Kidney capillary endothelial cell (primary cell): ENCODE measurements at regions not wholly inside any gene's neighbourhood (a gene's known extent, or its start where the extent isn't known, plus 50 kb on each side); places are given as distances from the start of the nearest gene placed in this dataset.

Source experiments
- DNase-seq: peaks from one replicate; pipeline ENCODE4 v3.0.0-alpha.2; 2018; ENCODE audit warnings: low spot score

DNA sequence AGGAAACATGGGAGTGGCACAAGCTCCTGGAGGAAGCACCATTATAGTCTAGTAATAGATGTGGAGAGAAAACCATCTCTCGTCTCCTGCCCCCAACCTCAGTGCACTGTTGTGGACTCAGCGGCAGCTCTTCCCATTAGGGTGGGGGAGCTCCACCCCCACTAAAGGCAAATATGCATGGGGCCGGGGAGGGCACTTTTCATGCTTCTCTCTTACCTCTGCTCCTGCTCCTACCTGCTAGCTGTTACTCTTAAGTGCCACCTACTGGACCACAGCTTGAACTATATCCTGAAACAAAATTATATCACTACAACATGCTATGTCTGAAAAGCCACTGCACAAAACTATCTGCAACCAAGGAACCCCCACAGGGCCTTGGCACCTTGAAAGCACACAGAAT, 112.6 kb upstream of the DACH1 start:
- DNase-seq, result no peak

DNA sequence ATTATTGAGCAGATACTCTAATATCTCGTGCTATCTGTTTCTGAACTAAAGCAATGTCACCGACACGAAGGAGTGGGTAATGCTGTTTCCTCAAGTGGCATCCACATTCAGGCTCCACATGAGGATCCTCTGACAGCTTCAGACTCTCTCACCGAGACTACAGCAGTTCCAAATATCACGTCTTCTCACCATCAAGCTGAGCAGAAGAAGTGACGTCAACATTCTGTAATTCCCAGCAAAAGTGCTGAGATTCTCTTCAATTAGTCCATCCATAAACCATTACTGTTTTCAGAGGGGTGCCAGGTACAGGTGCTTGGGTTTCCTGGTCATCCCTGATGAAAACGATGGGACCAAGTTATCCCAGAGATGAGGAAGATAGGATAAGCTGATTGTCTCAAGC, 110.0 kb upstream of the DACH1 start:
- no peak for DNase-seq

DNA sequence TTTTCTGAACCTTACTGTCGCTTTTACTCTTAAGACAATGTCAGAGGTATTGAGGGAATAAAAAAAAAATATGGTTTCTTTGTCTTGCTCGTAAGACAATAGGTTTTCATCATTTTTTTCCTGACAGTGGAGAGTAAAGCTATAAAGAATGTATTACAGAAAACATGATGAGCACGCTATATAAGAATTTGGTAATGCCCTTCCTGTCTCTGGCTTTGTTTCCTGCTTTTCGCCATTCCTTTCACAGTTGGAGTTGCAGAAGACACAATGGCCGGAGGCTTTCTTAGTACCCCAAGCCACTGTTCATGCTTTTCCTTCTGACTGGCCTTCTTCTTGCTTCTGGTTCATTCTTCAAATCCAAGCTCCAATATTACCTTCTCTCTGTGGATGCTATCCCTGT, 101.0 kb upstream of the DACH1 start:
- peak; percentile 75 for DNase-seq

DNA sequence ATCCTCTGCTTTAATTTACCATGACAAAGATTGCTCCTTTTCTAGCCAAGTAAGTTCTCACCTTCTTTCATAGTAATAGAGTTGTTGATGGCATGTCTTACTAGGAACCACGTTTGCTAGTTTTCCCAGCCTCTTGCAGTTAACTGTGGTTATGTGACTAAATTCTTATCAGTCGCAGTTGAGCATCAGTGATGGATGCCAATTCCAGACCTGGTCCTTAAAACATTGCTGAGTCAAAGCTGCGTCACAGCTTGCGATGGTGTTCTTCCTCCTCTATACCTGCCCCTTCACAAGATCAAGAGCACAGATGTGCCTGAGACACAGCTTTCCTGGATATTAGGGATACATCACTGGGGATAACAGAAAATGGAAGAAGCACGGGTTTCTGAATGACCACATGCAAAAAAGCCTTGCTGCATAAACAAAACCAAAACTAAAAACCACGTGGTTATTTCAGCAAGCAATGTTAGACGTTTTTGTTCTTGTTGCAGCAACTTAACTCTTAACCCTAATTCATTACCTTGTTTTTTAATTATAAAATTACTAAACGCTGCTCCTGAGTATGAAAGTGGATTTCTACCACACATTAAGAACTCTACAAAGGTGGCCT, 97.6 kb upstream of the DACH1 start:
- DNase-seq, result no peak

DNA sequence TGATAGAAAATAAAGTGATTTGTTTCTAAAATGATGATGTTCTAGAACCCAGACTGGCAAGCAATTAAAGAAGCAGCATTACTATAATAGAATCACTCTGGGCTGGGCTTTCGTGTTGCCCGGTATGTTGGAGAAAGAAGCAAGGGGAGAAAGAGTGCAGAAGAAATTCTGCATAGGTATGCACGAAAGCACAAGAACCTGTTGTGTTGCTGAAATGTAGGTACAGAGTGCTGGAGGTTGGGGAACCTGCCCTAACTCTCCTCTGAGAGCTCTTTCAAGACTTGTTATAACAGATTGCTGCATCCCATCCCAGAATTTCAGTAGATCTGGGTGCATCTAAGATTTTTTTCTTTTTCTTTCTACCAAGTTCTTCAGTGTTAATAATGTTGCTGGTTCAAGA, 95.7 kb upstream of the DACH1 start:
- no peak for DNase-seq

DNA sequence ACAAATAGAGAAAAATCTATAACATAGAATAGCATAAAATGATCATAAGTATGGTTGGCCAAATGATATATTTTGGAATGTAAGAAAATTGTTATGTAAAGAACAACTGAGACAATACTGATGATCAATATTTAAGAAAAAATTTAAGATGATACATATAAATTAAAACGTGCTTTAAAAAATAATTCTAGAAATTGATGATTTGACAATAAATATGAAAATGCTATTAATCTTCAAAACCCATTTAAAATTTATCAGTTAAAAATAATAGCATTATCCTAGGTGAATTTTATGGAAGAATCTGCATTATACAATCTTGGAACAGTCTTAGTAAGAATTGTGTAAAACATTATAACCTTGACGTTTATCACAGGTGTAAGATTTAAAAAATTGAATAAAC, 95.1 kb upstream of the DACH1 start:
- no peak for DNase-seq

DNA sequence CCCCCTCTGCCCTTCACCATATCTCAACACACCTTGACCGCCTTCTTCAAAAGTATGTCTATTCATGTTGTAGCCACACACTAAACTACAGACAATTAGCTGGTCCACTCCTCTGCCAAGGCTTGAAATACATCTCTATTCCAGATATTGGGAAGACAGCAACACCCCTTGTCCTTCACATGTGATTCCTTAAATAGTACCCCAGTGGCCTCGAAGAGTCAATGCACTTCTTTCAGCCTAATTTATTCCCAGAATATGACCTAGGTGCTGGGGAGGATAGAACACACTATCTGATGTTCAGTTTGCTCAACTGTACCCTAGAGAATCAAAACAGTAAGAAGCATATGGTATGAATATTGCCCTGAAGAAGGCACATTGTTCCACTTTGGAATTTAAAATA, 82.4 kb upstream of the DACH1 start:
- DNase-seq, result no peak

DNA sequence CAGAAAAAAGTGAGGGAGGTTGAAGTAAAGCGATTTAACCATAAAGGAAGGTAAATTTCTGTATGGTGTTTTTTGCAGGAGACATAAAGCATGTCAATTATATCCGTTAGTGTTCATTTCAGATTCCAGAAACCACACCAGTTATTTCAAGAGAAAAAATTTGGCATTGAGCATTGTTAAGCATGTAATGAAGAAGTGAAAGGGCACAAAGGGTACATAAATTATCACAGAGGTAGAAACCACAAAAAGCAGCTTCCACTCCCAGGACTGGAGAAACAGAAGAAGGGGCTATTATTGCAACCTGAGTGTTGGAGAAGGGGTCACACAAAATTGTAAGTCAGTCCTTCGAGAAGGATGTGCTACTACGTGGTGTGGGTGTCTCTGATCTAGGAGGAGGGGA, 72.2 kb upstream of the DACH1 start:
- no peak for DNase-seq

DNA sequence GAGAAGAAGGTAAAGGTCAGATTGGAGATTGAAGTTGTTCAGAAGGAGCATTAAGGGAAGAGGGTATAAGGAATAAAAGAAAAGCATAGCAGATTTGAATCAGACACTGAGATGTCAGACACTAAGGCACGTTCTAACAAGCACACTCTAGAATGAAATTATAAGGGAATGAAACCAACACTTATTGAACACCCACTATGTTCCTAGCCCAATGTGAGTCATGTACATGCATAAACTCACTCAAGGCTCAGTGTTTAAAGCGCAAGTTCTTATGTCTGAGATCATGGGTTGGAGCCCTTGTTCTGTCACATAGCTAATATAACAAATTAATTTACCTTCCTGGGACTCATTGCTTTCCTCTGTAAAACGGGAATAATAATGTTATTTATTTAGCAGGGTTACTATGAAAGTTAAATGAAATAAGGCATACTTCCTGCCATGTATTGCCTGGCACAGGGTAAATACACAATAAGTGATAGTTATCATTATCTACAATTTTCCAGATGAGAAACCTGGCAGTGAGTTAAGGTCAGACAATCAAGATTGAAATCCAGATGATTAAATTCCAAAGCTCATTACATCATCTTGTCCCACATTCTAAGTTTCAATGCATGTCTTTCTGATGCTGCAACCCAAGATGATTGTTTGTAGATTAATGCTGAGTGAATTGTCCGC, 68.3 kb upstream of the DACH1 start:
- no peak for DNase-seq

DNA sequence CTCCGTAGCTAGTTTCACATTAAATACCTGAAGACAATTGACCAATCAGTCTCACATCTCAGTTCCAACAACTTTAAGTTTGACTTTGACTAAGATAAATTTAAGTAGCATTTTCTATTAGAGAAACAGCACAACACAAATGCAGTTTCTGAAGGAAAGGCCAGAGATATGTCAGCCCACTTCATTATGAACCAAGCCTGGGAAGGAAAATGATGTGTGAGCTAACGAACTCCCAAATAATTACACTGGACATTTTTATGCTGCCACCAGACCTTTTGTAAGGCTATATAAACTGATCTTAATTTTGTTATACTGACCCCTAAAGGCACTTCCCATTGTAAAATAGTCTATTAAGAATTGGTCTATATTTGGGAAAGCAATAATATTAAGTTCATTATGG, 57.9 kb upstream of the DACH1 start:
- DNase-seq, result no peak

DNA sequence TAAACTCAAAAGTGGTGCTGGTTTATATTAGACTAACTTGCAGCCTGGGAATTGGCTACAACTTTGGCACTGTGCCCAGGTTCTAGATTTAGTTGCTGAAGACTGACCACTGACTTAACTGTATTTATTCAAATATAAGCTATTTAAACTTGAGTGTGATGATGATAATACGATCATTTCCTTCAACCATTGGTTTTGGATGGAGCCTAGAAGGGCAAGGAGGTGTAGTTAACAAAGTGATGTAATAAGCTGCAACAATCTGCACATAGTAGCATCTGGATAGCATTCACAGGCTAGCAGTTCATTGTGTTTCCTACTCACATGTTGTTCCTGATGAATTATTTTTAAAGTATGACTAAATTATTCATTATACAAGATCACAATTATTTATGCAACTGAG, 55.2 kb upstream of the DACH1 start:
- no peak for DNase-seq
